ENCODE measurements at regions not wholly inside any gene's neighbourhood (a gene's known extent, or its start where the extent isn't known, plus 50 kb on each side); places are given as distances from the start of the nearest gene placed in this dataset.

- WGBS: 86% methylated on average over 5 of the region's 5 CpGs
- no peaks in the 10 kb centered on the region for H3K27me3 ChIP-seq
- H3K4me3 ChIP-seq: no peak overlapping the region
- no peaks in the 10 kb centered on the region for H3K4me1 ChIP-seq
- no peaks in the 10 kb centered on the region for H3K9me3 ChIP-seq
- no peak for DNase-seq (ENCODE audit: low spot score in 2 of 2)
- H3K36me3 ChIP-seq: no peaks in the 10 kb centered on the region
- no peak overlapping the region for H3K27ac ChIP-seq
- TF ChIP-seq POLR2A (IDR thresholded peaks at IDR 0.05) (no peak), CTCF (IDR thresholded peaks at IDR 0.05) (no peak), EP300 (IDR thresholded peaks at IDR 0.05) (no peak)
Observed at GRCh38 chr7:40915071-40915470, 780.3 kb downstream of the SUGCT start.

All from suprapubic skin (tissue), 4 donors.